Inflammatory macrophage treated with lipopolysaccharide for 1 hour (primary cell): ENCODE measurements at regions not wholly inside any gene's neighbourhood (a gene's known extent, or its start where the extent isn't known, plus 50 kb on each side); places are given as distances from the start of the nearest gene placed in this dataset.

Experiments
- DNase-seq, 2 donors: peaks; one replicate each; pipeline ENCODE4 v3.0.0-alpha.2; 2020 to 2022

DNA sequence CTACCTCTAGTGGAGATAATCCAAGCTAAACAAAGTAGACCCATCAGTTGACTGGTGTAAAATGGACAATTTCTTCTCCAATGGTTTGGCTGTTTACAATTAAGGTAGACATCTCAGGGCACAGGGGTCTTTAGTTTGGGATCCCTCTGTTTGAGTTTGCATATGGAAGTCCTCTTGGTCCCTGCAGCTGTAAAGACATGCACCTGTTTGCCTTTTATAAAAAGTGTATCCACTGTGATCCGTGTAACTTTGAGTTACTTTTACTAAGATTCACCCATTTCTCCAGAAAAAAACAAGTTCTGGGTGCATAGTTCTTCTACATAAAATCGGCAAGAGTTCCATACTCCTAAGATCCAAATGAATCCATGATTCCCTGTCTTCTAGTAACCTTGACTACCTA is 374.7 kb upstream of the ADAMTS16 start:
- no peak for DNase-seq

DNA sequence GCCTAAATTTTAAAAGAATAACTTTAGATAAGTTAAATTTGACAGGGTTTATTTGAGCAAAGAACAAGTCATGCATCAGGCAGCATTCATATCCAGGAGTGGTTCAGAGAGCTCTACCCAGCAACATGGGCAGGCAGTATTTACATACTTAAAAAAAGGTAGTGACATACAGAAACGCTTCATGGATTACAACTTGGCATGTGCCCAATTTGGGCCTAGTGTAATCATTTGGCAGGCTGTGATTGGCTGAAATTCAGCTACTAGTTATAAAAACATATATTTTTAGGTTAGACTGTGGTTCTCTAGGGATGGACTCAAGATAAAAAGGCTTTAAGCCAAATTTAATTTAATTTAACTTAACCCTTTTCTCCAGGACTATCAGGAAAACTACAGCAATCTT is 374.0 kb upstream of the ADAMTS16 start:
- DNase-seq: no peak

DNA sequence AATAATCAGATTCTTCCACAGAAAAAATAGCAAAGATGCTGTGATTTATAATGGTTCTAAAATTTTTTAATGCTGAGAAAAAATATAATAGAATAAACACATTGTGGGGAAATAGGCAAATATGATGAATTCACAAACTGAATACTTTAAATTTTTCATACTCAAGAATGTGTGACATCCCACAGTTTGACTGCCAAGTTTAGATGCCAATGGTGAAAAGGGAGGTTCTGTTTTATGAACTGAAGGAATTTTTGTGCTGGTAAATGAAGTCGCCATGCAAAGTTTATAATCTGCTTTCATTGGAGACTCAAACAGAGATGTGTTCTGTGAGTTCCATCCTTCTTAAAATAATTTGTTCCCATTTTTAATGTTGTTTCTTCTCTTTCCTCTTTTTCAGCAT is 367.5 kb upstream of the ADAMTS16 start:
- DNase-seq: no peak

DNA sequence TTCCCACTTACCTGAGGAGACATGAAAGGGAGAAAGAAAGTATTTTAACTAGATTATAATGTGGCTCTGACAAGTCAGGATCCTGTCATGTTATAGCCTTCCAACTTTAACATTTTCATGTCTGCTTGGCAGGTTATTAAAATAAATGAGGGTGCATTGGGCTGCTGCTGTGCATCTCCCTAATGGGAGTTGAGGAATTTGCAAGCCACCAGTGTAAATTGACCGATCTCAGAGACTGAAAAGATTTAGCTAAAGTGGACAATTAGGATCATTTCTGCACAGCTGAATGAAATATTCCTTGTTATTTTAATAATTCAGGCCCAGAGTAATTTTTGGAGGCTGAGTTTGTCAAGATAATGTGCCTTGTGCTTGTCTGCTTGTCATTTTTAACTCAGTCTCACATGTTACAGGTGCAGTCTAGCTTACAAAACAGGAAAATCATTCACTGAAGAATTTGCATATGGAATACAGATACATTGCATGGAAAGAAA is 366.3 kb upstream of the ADAMTS16 start:
- no peak for DNase-seq

DNA sequence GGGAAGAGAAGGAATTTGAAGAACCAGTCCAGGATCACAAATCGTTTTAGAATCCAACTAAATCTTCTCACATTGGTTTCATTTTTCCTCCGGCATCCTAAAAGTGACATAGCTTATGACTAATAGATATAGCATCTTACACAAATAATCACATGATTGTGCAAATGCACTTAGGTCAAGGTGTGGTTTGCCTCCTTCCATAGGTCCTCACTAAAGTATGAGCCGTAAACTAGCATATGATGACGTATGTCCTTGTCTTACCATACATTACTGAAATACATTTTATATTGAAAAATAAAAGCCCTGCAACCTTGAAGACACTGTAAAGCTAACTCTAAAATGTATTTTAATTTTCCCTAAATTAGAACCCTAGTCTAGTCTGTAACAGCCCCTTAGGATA is 362.7 kb upstream of the ADAMTS16 start:
- DNase-seq: no peak

DNA sequence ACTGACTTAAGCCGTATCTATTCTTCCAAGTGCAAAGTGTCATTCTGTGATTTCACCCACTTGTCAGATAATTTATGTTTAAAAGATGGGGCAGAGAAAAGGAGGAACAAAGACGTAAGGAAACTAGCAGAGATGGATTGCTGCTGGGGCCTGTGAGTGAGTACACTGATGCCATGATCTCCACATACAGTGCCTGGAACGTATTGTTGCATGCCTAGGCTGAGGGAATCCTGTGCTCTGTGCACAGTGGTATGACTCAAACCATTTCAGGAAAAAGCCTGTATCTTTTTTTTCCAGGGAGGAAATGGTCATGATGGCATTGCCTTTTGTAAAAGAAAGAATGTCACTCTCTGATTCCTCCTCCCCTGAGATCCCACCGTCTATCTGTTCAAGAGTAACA is 359.5 kb upstream of the ADAMTS16 start:
- DNase-seq: no peak

DNA sequence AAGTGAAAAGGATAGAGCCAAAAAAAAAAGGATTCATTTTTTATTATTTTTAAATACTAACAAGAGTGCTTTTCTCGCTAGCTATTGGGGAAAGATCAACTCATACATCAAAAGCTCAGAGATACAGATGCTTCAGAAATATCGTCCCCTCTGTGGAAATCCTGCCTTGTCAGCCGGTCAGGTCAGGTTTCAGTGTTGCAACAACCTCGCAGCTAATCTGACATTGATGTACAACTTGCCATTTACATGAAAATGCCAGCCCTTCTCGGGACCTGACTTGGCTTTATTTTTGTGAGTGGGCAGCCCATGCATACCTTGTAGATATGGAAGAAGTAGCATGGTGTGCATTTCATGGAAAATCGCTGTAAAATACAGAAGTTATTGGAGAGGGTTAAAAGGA is 358.8 kb upstream of the ADAMTS16 start:
- no peak for DNase-seq

DNA sequence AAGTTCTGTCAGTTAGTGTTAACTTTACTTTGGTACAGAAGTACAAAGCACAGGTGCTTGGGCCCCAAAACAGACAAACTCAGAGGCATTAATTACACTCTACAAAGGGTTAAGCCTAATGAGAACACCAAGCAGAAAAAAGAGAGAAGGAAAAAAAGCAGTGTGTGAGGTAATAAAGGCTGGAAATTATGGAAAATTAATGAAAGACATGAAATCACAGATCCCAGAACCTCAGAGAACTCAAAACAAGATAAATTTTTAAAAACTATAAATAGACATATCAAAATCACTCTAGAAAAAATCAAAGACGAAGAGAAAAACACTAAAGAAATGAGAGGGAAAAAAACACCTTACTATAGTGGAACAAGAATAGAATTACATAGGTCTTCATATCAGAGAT is 354.2 kb upstream of the ADAMTS16 start:
- no peak for DNase-seq

DNA sequence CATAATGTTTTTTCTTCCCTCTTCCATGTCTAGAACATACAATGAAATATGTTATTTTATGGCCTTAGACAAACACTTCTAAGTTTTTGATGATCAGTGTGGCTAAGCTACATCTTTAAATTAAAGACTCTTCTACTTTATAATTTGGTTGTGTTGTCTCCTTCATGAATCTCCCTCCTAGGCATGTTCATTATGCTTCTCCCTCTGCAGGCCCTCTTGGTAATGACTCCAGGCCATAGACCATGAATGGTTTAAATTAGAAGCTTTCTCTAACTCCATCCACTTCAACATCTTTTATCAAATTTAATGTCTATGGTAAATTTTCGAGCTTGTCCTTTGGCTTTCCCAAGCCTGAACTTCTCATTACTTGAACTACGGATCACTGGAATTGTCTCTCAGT is 342.7 kb upstream of the ADAMTS16 start:
- no peak for DNase-seq

DNA sequence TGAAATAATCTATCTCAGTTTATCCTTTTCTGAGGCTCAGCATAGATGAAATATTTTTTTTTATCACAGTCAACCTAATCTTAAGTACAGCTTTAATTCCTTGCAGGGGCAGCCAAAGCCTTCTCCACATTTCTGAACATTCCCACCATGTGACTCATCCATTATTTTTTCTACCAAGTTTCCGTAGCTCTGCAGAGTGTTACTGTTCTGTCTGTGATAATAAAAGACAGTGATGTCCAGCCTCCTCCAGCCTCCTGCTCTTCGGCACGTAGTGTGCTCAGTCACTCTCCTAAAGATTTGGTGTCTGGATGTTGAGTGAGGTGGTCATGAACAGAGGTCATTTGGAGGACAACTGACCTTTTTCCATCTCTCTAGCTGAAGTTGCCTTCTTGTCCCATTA is 338.1 kb upstream of the ADAMTS16 start:
- no peak for DNase-seq

DNA sequence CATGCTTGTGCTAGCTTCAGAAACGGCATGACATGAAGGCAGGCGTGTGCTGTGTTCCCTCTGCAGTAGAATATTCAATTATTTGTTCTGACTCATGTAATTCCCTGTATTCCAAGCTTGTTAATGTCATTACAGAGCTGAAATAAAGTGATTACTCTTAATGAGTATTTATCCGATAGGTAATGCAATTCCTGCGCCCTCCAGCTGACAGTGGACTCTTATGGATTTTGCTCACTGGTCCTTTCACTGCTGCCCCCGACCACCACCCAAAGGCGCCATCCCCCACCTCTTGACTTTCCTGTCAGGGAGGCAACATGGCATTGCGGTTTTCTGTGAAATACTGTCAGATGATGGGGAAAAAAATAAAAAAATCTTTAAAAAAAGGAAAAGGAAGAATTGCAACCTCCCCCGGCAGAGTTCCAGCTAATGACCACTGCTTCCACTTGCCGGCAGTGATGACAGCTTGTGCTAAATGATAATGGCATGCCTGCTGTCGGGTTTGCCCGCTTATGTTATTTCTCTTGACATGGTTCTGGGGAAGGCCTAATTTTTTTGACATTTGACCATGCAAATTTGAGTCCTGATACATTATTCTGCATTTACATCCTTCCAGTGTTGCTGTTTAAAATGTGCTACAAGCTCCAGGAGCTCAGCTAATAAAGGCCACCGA is 335.3 kb upstream of the ADAMTS16 start:
- no peak for DNase-seq

DNA sequence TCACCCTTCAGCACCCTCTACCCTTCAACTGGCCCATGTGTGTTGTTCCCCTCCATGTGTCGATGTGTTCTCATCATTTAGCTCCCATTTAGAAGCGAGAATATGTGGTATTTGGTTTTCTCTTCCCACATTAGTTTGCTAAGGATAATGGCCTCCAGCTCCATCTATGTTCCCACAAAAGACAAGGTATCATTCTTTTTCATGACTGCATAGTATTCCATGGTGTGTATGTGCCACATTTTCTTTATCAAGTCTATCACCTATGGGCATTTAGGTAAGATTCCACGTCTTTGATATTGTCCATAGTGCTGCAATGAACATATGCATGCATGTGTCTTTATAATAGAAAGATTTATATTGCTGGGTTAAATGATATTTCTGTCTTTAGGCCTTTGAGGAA is 325.1 kb upstream of the ADAMTS16 start:
- no peak for DNase-seq

DNA sequence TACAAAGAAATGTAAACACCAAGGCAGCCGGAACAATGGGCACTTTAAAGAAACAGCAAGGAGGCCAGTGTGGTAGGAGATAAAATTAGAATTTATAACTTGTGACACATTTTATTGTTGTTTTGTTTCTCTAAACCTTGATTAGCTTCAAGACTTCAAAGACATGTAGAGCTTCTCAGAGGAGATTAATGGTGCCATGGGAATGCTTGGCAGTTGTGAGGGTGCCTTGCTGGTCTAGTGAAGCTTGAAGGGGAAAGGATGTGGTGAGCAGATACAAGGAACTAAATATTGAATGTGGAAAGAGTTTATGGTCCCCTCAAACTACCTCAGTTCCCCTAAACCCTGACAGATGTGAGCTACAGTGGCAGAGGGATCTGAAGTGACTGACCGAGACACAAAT is 322.4 kb upstream of the ADAMTS16 start:
- no peak for DNase-seq

DNA sequence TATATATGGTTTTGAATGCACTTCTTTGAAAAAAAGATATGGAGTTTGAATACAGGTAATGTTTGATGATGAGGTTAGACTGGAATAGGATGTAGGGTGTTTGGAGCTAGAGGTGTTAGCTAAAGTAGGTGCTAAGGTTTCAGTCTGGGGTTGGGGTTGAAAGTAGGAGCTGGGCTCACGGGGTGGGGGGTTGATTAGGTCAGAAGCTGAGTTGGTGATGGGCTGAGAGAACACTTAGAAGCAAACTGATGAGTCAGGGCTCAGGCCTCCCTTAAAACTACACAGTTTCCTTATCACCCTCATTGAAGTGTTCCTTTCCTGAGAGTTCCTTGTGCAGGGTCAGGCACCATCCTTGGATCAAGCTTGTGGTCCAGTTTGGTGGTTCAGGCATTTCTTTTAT is 308.8 kb upstream of the ADAMTS16 start:
- no peak for DNase-seq

DNA sequence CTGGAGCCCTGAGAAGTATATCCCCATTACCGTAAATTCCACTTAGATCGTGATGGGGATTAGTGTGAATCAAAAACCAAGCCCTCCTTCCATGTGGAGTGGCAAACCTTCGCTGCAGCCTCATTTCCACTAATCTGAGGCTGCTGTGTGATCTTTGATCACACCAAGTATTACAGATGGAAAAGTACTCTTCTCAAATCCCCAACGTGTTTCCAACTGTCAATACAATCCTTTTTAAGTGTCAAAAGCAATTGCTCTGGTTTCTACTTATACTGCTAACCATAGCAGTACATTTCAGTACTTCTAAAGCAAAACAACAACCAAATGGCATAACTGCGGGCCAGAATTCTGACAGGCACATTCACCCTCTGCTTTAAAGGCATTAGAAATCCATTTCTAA is 307.7 kb upstream of the ADAMTS16 start:
- DNase-seq: no peak

DNA sequence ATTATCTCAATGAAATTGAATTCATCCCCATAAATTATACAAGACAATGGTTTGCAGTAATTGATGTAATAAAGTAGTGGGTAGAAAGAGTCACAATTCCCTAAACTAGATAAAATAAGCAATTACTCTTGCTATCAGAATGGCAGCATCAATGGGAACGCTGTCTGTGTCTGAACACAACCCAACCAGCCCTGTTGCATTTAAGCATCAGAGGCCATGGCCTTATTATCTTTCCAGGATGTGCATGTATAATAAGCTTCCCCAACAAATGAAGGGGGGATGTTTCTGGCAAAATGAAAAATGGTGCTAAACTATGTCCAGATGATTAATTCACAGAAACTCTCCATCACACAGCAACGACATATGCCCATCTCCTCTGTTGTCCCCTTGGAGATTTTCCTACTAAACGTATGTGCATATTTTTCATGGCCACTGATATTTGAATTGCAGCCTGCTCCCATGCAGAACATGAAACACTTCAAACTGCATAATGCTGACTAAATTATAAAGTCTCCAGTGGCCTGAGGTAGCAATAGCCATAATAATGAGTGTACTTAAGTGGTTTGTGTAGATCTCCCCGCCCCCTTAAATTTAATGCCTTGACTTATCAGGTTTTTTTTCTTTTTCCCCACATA is 306.9 kb upstream of the ADAMTS16 start:
- DNase-seq: no peak

DNA sequence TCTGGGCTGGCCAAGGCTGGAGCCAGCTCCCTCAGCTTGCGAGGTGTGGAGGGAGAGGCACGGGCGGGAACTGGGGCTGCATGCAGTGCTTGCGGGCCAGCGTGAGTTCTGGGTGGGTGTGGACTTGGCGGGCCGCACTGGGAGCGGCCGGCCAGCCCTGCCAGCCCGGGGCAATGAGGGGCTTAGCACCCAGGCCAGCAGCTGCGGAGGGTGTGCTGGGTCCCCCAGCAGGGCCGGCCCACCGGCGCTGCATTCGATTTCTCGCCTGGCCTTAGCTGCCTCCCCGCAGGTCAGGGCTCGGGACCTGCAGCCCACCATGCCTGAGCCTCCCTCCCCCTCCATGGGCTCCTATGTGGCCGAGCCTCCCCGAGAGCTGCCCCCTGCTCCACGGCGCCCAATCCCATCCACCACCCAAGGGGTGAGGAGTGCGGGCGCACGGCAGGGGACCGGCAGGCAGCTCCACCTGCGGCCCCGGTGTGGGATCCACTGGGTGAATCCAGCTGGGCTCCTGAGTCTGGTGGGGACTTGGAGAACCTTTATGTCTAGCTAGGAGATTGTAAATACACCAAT is 302.6 kb upstream of the ADAMTS16 start:
- no peak for DNase-seq

DNA sequence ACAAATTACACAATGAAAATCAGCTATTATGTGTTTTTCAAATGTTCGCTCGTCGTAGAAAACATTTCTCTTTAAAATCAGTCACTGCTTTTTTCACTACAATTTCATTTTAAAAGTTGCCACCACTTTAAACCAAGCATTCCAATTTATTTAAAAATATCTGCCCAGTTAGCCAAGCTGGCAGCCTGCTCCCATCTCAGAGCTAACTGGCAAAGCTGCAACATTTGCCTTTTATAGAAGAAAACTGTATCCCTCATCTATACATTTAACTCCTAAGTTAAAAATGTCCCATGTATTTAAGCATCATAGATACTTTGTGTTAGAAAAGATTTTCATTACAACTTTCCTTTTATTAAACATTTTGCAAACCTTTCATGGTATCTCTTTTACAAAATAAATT is 294.9 kb upstream of the ADAMTS16 start:
- no peak for DNase-seq

DNA sequence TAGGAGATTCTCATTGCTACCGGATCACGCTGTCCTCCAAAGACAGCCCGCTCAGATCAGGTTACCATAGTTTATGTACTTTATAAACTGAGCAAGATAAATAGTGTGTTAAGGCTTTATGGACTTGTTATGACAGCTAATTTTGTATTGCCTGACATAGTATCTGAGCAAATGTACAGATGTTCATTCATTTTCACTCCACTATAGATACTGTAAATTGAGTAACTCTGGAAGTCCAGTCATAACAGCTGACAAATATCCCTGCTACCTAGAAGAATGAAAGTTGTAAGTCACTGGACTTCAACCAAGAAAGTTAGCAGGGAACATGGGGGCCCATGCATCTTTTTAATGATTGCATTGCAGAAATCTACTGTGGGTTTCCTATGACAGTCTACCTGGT is 292.4 kb upstream of the ADAMTS16 start:
- DNase-seq: no peak

DNA sequence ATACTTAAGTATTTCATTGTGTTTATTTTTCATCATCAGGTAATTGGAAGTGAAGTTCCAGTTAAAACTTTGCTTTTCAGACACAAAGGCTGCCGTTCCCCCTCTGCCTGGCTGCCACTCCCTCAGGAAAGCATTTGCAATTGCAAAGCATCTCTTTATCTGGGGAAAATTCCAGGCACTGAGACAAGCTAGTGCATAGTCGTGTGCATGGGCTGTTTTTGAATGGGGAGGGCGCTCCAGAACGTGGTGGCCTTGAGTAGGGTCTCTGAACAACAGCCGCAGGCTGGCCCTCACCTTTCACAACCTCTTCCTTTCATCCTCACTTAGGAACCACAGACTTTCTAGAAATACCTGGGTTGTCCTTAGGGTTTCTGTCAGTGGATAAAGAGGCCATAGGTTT is 285.1 kb upstream of the ADAMTS16 start:
- DNase-seq: no peak

DNA sequence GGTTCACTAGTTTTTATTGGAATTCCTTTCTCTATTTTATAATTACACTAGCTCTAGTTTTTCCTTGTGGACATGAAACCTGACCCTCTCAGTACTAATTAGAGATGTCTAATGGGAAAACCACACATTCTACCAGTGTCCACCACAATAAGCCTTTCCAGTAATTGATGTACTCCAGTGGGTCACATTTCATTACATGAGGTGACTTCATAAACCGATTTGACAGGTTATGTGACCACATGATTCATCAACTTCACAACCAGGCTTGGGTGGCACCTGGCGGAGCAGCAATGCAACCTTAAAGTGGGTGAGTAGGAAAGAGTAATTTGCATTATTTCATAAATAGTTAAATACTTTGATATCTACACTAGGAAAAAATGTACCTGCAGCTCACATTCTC is 284.2 kb upstream of the ADAMTS16 start:
- DNase-seq: no peak

DNA sequence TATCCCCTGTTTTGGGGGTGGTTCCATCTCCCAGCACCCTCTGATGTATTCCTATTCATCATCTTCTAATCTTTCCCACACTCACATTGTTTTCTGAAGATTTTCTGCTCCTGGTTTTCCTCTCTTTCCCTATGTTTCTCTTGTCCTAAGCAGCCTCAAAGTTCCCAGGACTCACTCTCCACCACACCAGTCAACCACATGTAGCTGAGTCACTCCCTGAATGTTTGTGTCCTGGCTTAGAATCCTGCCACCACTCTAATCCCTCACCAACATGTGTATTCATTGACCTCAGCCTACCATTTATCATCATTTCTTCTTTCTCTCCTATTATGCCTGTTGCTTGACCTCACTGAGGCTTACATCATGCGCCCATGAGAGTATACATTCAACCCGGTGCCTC is 282.4 kb upstream of the ADAMTS16 start:
- no peak for DNase-seq

DNA sequence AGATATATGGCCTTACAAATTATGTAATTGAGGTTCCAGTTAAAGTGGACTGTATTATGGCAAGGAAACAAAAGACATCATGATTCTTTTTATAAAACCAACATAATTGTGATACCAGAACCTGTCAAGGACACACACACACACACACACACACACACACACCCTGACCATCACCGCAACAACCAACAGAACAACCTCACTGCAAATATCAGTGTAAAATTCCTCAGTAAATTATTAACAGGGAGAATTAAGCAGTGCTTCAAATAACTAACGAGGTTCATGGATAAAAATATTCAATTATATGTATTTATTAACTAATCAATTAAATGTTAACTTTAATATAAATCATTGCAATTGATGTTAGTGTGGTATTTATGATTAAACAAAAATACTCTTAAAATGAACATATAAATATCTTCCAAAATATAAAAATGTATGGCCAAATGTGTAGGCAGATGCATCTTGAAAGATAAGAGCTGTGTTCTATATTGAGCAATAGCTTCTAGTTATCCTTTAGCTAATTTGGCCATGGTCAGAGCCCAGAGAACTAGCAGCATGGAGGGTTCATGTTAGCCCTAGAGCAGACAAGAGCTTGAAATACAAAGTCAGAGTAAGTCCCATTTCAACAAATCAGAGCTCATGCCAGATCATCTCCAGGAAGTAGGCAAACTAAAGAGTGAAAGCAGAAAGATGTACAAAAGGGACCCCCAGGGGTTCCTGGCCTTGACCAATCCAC is 280.5 kb upstream of the ADAMTS16 start:
- no peak for DNase-seq

DNA sequence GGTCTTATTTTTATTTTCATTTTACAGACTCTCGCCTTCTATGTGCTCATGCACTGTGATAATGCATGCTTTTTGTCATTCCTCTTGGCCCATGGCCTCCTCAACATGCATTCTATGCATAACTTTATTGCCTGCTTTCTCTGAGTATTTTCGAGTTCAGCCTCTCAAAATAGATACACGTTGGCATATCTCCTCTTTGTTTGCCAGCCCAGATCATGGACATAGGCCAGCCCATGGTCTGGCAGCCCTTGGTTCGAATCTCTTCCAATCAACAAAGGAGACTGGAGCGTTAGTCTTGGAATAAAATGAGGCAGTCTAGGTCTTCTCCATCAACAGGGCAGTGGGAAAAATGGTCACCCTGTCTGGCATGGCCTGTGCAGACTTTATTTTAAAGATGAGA is 279.5 kb upstream of the ADAMTS16 start:
- DNase-seq: no peak
